GM12878 (cell line): ENCODE measurements at regions not wholly inside any gene's neighbourhood (a gene's known extent, or its start where the extent isn't known, plus 50 kb on each side); places are given as distances from the start of the nearest gene placed in this dataset.

Experiments
- ATAC-seq: fragments of 200-7000 bp; cut with Tn5 transposase; 3 replicates; pipeline ENCODE4 v1.9.1; 2020; ENCODE audit warnings: mild to moderate bottlenecking, moderate library complexity
- BruUV-seq: library from RNA; stranded (reverse); fragments of 400-500 nt; replicated peaks from 2 replicates; lab custom pipeline; 2021; lab: Mats Ljungman, UMichigan
- CTCF ChIA-PET: fragments of 300-600 bp; sonication (Branson Sonifier 250); formaldehyde crosslinking; extraction: SDS; loops from one replicate; lab custom pipeline; 2021; ENCODE audit warnings: inconsistent platforms; lab: Yijun Ruan, JAX
- POLR2A ChIA-PET: fragments of 350-600 bp; formaldehyde crosslinking; extraction: SDS; loops from one replicate; lab custom pipeline; 2021; ENCODE audit warnings: inconsistent platforms; lab: Charles Lee
- RAD21 ChIA-PET: fragments of 300-600 bp; sonication (Branson Sonifier 250); formaldehyde crosslinking; loops from one replicate; lab custom pipeline; 2023; ENCODE audit warnings: antibody characterized with exemption; ENCODE audit not compliant: unreplicated experiment; lab: Charles Lee
- SMC1A ChIA-PET: fragments of 300-600 bp; sonication (Branson Sonifier 250); formaldehyde crosslinking; loops from one replicate; lab custom pipeline; 2023; ENCODE audit not compliant: unreplicated experiment, uncharacterized antibody; lab: Charles Lee
- DNase-seq: peaks from one replicate; pipeline ENCODE4 v3.0.0-alpha.2; 2011; ENCODE audit warnings: low read depth, low spot score
- FAIRE-seq: peaks from 3 replicates; lab custom pipeline; 2011; peaks lifted over from hg19 to GRCh38; lab: Jason Lieb, UNC
- H2AFZ ChIP-seq: 2 replicates; pipeline ENCODE4 v1.6.0; 2011; ENCODE audit warnings: low read depth, low read length, control low read depth; ENCODE audit not compliant: control insufficient read depth
- H3K27ac ChIP-seq: 2 replicates; pipeline ENCODE4 v1.5.1; 2011; ENCODE audit warnings: control low read depth; ENCODE audit not compliant: control insufficient read depth, insufficient read depth
- H3K27me3 ChIP-seq, 2 experiments: replicated peaks in 1 of 2; 2 replicates each; pipeline versions ENCODE4 v1.6.0 to v1.6.1; 2011; ENCODE audit warnings: low read length in 1 of 2; ENCODE audit not compliant: control insufficient read depth in 2 of 2, insufficient read depth in 2 of 2
- H3K36me3 ChIP-seq, 2 experiments: 2 replicates each; pipeline ENCODE4 v1.5.1; 2011; ENCODE audit warnings: low read length in 1 of 2; ENCODE audit not compliant: control insufficient read depth in 2 of 2, insufficient read depth in 2 of 2
- H3K4me1 ChIP-seq: 2 replicates; pipeline ENCODE4 v1.6.1; 2011; ENCODE audit warnings: mild to moderate bottlenecking, low read length, moderate library complexity, mixed read lengths; ENCODE audit not compliant: control insufficient read depth, insufficient read depth
- H3K4me2 ChIP-seq: 2 replicates; pipeline ENCODE4 v1.6.0; 2011; ENCODE audit warnings: control low read depth; ENCODE audit not compliant: control insufficient read depth, insufficient read depth
- H3K4me3 ChIP-seq: fragments of 200-600 bp; sonication (generic); 2 replicates; pipeline ENCODE4 v1.5.1; 2016
- H3K79me2 ChIP-seq: 2 replicates; pipeline ENCODE4 v1.6.0; 2011; ENCODE audit warnings: low read length; ENCODE audit not compliant: control insufficient read depth, insufficient read depth
- H3K9ac ChIP-seq: 2 replicates; pipeline ENCODE4 v1.8.0; 2011; ENCODE audit warnings: low read length, control low read depth, mixed read lengths; ENCODE audit not compliant: control insufficient read depth, insufficient read depth
- H3K9me3 ChIP-seq: replicated peaks from 3 replicates; pipeline ENCODE4 v1.5.1; 2011; ENCODE audit warnings: mild to moderate bottlenecking, low read length; ENCODE audit not compliant: control insufficient read depth, insufficient read depth
- H4K20me1 ChIP-seq: 2 replicates; pipeline ENCODE4 v1.6.0; 2011; ENCODE audit not compliant: control insufficient read depth, insufficient read depth
- CBFB ChIP-seq: IDR thresholded peaks from 2 replicates; pipeline ENCODE4 v1.6.1; 2016; ENCODE audit warnings: antibody characterized with exemption, low read depth
- CHD2 ChIP-seq: IDR thresholded peaks from 2 replicates; pipeline ENCODE4 v1.6.1; 2011; ENCODE audit warnings: low read depth, low read length, improper control_type of control experiment, borderline replicate concordance
- CHD4 ChIP-seq: fragments of 200-600 bp; sonication (generic); IDR thresholded peaks from 2 replicates; pipeline ENCODE4 v1.6.1; 2016; ENCODE audit warnings: mild to moderate bottlenecking
- CTCF ChIP-seq, 3 experiments: IDR thresholded peaks in 2 of 3; conservative IDR thresholded peaks in 1 of 3; 2 replicates each; pipeline ENCODE4 v1.5.1; 2011; ENCODE audit warnings: low read depth in 3 of 3, low read length in 3 of 3, mild to moderate bottlenecking in 3 of 3, control low read depth in 2 of 3, moderate library complexity in 2 of 3, inconsistent platforms in 1 of 3, mixed read lengths in 1 of 3; ENCODE audit not compliant: control insufficient read depth in 2 of 3, insufficient read depth in 1 of 3; ENCODE audit errors: extremely low read depth in 1 of 3
- EGR1 ChIP-seq, 2 experiments: IDR thresholded peaks; 1 replicate in 1 of 2; 2 replicates in 1 of 2; pipeline ENCODE4 v1.6.1; 2011 to 2012; ENCODE audit warnings: low read depth in 2 of 2, low read length in 2 of 2, borderline replicate concordance in 1 of 2, mild to moderate bottlenecking in 1 of 2, moderate library complexity in 1 of 2
- GATAD2B ChIP-seq: fragments of 450-650 bp; conservative IDR thresholded peaks from 2 replicates; pipeline ENCODE4 v1.6.1; 2017; ENCODE audit warnings: low read depth, mild to moderate bottlenecking, moderate library complexity
- SKIL ChIP-seq: fragments of 450-650 bp; IDR thresholded peaks from 2 replicates; pipeline ENCODE4 v1.6.1; 2017; ENCODE audit warnings: mild to moderate bottlenecking, low read depth, inconsistent platforms; ENCODE audit not compliant: poor library complexity, severe bottlenecking
- SUZ12 ChIP-seq: fragments of 200-600 bp; sonication (generic); IDR thresholded peaks from one replicate; pipeline ENCODE4 v1.6.1; 2018; ENCODE audit warnings: antibody characterized with exemption, mild to moderate bottlenecking; ENCODE audit not compliant: unreplicated experiment
- TBL1XR1 ChIP-seq: IDR thresholded peaks from 2 replicates; pipeline ENCODE4 v1.6.1; 2012; ENCODE audit warnings: low read depth, low read length, improper control_type of control experiment
- YY1 ChIP-seq: IDR thresholded peaks from 2 replicates; pipeline ENCODE4 v1.6.1; 2011; ENCODE audit warnings: low read depth, mild to moderate bottlenecking, low read length
- WGBS: methylation state at CpG from one replicate; pipeline ENCODE4 v1.1.6; 2016; ENCODE audit warnings: low lambda C conversion rate; ENCODE audit not compliant: insufficient replicate concordance, insufficient coverage; ENCODE audit errors: missing lambda C conversion rate; 5-methylcytosine and 5-hydroxymethylcytosine counted together
- in situ Hi-C: fragments of 300-500 bp; cut with MboI; formaldehyde crosslinking; loops from 9 replicates; pipeline ENCODE4 v1.14.3; 2018; ENCODE audit warnings: mixed read lengths
- intact Hi-C: fragments of 100-400 bp; cut with micrococcal nuclease; formaldehyde crosslinking; loops from one replicate; pipeline ENCODE4 v1.14.2; 2022; ENCODE audit not compliant: unreplicated experiment
- TF ChIP-seq, protein P1 (sequence below): IDR thresholded peaks from 2 replicates; pipeline ENCODE4 v1.6.1; 2012; ENCODE audit warnings: low read length, inconsistent platforms
- TF ChIP-seq, protein P2 (sequence below): fragments of 450-650 bp; IDR thresholded peaks from 2 replicates; pipeline ENCODE4 v1.6.1; 2017; ENCODE audit warnings: mild to moderate bottlenecking
- TF ChIP-seq, protein P3 (sequence below): fragments of 450-650 bp; IDR thresholded peaks from 2 replicates; pipeline ENCODE4 v1.6.1; 2016; ENCODE audit warnings: mild to moderate bottlenecking, moderate library complexity, borderline replicate concordance

DNA sequence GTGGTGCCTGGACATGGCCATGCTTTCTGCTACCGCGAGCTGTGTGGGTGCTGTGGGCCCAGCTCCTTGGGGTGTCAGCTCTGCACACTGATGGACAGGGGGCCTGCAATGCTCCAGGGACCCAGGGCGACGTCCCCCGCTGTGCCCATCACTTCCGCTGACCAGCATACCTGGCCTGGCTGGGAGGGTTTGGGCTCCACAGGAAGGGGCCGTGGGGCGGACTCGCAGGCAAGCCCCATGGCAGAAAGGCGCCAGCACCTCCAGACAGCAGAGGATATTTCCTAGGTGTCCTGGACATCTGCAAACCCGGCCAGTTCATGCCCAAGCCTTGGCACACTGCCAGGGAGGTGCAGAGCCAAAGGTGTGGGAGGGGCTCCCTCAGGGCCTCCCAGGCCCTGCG lies 295.8 kb upstream of the IRX4 start:
- TF ChIP-seq SUZ12 (no peak), EGR1 (IDR thresholded peaks at IDR 0.05; ENCODE audit: borderline replicate concordance in 1 of 2, low read depth in 2 of 2, low read length in 2 of 2) (no peak), SKIL (no peak), YY1 (no peak), CHD4 (no peak), TBL1XR1 (no peak), CTCF (IDR thresholded peaks at IDR 0.05 in 2 of 3, conservative IDR thresholded peaks at IDR 0.05 in 1 of 3; ENCODE audit: control insufficient read depth in 2 of 3, extremely low read depth in 1 of 3, insufficient read depth in 1 of 3, low read depth in 3 of 3, low read length in 3 of 3) (no peak), CBFB (no peak), GATAD2B (no peak), CHD2 (no peak)
- TF ChIP-seq, protein P1, sequence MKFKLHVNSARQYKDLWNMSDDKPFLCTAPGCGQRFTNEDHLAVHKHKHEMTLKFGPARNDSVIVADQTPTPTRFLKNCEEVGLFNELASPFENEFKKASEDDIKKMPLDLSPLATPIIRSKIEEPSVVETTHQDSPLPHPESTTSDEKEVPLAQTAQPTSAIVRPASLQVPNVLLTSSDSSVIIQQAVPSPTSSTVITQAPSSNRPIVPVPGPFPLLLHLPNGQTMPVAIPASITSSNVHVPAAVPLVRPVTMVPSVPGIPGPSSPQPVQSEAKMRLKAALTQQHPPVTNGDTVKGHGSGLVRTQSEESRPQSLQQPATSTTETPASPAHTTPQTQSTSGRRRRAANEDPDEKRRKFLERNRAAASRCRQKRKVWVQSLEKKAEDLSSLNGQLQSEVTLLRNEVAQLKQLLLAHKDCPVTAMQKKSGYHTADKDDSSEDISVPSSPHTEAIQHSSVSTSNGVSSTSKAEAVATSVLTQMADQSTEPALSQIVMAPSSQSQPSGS: no peak
- TF ChIP-seq, protein P2, sequence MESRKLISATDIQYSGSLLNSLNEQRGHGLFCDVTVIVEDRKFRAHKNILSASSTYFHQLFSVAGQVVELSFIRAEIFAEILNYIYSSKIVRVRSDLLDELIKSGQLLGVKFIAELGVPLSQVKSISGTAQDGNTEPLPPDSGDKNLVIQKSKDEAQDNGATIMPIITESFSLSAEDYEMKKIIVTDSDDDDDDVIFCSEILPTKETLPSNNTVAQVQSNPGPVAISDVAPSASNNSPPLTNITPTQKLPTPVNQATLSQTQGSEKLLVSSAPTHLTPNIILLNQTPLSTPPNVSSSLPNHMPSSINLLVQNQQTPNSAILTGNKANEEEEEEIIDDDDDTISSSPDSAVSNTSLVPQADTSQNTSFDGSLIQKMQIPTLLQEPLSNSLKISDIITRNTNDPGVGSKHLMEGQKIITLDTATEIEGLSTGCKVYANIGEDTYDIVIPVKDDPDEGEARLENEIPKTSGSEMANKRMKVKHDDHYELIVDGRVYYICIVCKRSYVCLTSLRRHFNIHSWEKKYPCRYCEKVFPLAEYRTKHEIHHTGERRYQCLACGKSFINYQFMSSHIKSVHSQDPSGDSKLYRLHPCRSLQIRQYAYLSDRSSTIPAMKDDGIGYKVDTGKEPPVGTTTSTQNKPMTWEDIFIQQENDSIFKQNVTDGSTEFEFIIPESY: no peak
- TF ChIP-seq, protein P3, sequence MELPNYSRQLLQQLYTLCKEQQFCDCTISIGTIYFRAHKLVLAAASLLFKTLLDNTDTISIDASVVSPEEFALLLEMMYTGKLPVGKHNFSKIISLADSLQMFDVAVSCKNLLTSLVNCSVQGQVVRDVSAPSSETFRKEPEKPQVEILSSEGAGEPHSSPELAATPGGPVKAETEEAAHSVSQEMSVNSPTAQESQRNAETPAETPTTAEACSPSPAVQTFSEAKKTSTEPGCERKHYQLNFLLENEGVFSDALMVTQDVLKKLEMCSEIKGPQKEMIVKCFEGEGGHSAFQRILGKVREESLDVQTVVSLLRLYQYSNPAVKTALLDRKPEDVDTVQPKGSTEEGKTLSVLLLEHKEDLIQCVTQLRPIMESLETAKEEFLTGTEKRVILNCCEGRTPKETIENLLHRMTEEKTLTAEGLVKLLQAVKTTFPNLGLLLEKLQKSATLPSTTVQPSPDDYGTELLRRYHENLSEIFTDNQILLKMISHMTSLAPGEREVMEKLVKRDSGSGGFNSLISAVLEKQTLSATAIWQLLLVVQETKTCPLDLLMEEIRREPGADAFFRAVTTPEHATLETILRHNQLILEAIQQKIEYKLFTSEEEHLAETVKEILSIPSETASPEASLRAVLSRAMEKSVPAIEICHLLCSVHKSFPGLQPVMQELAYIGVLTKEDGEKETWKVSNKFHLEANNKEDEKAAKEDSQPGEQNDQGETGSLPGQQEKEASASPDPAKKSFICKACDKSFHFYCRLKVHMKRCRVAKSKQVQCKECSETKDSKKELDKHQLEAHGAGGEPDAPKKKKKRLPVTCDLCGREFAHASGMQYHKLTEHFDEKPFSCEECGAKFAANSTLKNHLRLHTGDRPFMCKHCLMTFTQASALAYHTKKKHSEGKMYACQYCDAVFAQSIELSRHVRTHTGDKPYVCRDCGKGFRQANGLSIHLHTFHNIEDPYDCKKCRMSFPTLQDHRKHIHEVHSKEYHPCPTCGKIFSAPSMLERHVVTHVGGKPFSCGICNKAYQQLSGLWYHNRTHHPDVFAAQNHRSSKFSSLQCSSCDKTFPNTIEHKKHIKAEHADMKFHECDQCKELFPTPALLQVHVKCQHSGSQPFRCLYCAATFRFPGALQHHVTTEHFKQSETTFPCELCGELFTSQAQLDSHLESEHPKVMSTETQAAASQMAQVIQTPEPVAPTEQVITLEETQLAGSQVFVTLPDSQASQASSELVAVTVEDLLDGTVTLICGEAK: no peak
- Histone ChIP-seq H3K27ac (no peak overlapping the region), H2AFZ (no peak overlapping the region), H3K4me1 (no peaks in the 10 kb centered on the region), H3K4me2 (no peak overlapping the region), H4K20me1 (no peaks in the 10 kb centered on the region), H3K9me3 (no peaks in the 10 kb centered on the region), H3K36me3 (no peaks in the 10 kb centered on the region), H3K9ac (no peak overlapping the region), H3K4me3 (no peak overlapping the region), H3K27me3 (no peaks in the 10 kb centered on the region), H3K79me2 (no peaks in the 10 kb centered on the region)
- no TSS peak for BruUV-seq
- ChIA-PET SMC1A (no interaction called here), POLR2A (no interaction called here), CTCF (no interaction called here), RAD21 (no interaction called here)
- intact Hi-C loops: no loop called here
- in situ Hi-C loops: no loop called here
- DNase-seq (no peak), ATAC-seq (no peak), FAIRE-seq (no peak)
- 52% methylated on average over 12 of the region's 12 CpGs for whole genome bisulfite sequencing
